HEK293T (cell line): ENCODE measurements at regions not wholly inside any gene's neighbourhood (a gene's known extent, or its start where the extent isn't known, plus 50 kb on each side); places are given as distances from the start of the nearest gene placed in this dataset.

ENCODE experiments used
- BHLHE40 ChIP-seq: fragments of 450-650 bp; IDR thresholded peaks from 2 replicates; pipeline ENCODE4 v1.6.1; 2016; ENCODE audit warnings: mild to moderate bottlenecking, moderate library complexity, borderline replicate concordance
- FOXA1 ChIP-seq: fragments of 450-650 bp; IDR thresholded peaks from 2 replicates; pipeline ENCODE4 v1.6.1; 2016; ENCODE audit warnings: mild to moderate bottlenecking
- TARDBP ChIP-seq: fragments of 450-650 bp; IDR thresholded peaks from 2 replicates; pipeline ENCODE4 v1.6.1; 2016

DNA sequence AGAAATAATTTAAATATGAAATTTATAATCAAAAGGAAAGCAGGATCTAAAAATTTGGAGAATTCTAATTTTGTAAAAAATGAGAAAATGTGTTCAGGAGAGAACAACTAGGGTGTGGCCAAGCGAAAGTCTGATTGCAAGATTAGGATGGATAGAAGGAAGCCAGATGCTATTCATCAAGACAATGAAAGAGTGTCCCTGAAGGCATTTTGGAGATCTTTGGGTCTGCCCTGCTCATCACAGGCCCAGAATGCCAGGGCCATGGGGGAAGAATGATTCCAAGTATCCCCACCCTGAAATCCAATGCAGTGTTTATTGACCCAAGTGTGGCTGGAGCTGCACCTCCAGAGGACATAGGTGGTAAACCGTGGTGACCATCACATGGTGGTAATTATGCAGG is 724.0 kb upstream of the FZD8 start:
- TF ChIP-seq TARDBP (no peak), FOXA1 (no peak), BHLHE40 (no peak)
